GM23248 (cell line): ENCODE measurements at regions not wholly inside any gene's neighbourhood (a gene's known extent, or its start where the extent isn't known, plus 50 kb on each side); places are given as distances from the start of the nearest gene placed in this dataset.

Source experiments
- EZH2 ChIP-seq: fragments of 200-600 bp; sonication (generic); IDR thresholded peaks from 2 replicates; pipeline ENCODE4 v1.6.1; 2018; ENCODE audit warnings: antibody characterized with exemption, mild to moderate bottlenecking; ENCODE audit not compliant: insufficient read depth, poor library complexity, severe bottlenecking
- EZH2phosphoT487 ChIP-seq: fragments of 200-600 bp; sonication (generic); IDR thresholded peaks from 2 replicates; pipeline ENCODE4 v1.6.1; 2018; ENCODE audit warnings: antibody characterized with exemption, moderate library complexity, mild to moderate bottlenecking, low read depth; ENCODE audit not compliant: insufficient read depth

DNA sequence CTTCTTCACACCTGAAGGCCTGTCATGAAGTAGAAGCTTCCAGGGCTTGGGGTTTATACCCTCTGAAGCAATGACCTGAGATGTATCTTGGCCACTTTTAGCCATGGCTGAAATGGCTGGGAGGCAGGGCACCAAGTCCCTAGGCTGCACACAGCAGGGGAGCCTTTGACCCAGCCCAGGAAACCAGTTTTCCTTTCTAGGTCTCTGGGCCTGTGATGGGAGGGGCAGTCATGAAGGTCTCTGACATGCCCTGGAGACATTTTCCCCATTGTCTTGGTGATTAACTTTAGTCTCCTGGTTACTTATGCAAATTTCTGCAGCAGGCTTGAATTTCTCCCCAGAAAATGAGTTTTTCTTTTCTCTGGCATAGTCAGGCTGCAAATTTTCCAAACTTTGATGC is 511.0 kb upstream of the KLHL4 start:
- TF ChIP-seq EZH2phosphoT487 (no peak), EZH2 (no peak)
